Activated naive CD4-positive, alpha-beta T cell treated with anti-CD3 and anti-CD28 coated beads, Interleukin-2, amount 10 ng/mL, durations not matched to agents 7 days and 5 days (primary cell): ENCODE measurements at regions not wholly inside any gene's neighbourhood (a gene's known extent, or its start where the extent isn't known, plus 50 kb on each side); places are given as distances from the start of the nearest gene placed in this dataset.
A peak's percentile ranks its signal among the peaks of the same experiment; 100 is the strongest.
"Not testable (repeated sequence)": the region's sequence is repeated elsewhere in the genome, so short reads cannot be mapped to it uniquely, and the experiment has no call there.

Experiments
- CTCF ChIA-PET: fragments of 350-600 bp; sonication (Branson Sonifier 250); formaldehyde crosslinking; loops from one replicate; lab custom pipeline; 2021; ENCODE audit warnings: antibody characterized with exemption; lab: Charles Lee
- DNase-seq: peaks from one replicate; pipeline ENCODE4 v3.0.0-alpha.2; 2020
- H3K27ac Mint-ChIP-seq: one replicate; pipeline ENCODE4 v1.8.0; 2021; ENCODE audit warnings: mild to moderate bottlenecking, moderate library complexity, mixed read lengths
- H3K27me3 Mint-ChIP-seq: one replicate; pipeline ENCODE4 v1.8.0; 2021; ENCODE audit warnings: mild to moderate bottlenecking, mixed read lengths
- H3K36me3 Mint-ChIP-seq: one replicate; pipeline ENCODE4 v1.8.0; 2021; ENCODE audit warnings: mixed read lengths
- H3K4me1 Mint-ChIP-seq: one replicate; pipeline ENCODE4 v1.8.0; 2021; ENCODE audit warnings: mixed read lengths
- H3K4me3 Mint-ChIP-seq: one replicate; pipeline ENCODE4 v1.8.0; 2021; ENCODE audit warnings: mild to moderate bottlenecking, moderate library complexity, mixed read lengths
- H3K9me3 Mint-ChIP-seq: one replicate; pipeline ENCODE4 v1.8.0; 2021; ENCODE audit warnings: mixed read lengths

GRCh38 chr16:70014915-70015314 is 63.8 kb downstream of the CLEC18A start:
- H3K36me3 Mint-ChIP-seq, H3K4me1 Mint-ChIP-seq, H3K27me3 Mint-ChIP-seq, CTCF ChIA-PET, H3K9me3 Mint-ChIP-seq, H3K27ac Mint-ChIP-seq, H3K4me3 Mint-ChIP-seq, DNase-seq: not testable (repeated sequence)

DNA sequence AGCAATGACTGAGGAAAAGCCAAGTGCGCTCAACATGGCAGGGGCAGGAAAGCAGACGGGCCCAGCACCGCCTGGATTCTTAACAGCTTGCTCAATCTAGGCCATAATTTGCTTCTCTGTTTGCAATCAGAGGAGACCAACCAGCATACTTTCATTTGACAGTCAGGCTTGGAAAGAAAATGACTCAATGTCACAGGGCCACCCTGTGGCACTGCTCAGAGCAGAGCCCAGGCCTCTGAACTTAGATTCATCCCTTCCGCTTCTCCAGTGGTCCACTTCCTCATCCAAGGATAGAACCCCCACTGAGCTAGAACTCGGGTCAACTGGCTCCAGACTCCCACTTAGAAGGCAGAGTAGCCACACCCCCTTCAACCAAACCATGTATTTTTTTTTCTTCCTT is 65.6 kb downstream of the CLEC18A start:
- DNase-seq, H3K4me1 Mint-ChIP-seq, H3K9me3 Mint-ChIP-seq, H3K27ac Mint-ChIP-seq, H3K27me3 Mint-ChIP-seq, H3K4me3 Mint-ChIP-seq, CTCF ChIA-PET: not testable (repeated sequence)
- peaks cover 14% of the 10 kb centered on the region for H3K36me3 Mint-ChIP-seq

DNA sequence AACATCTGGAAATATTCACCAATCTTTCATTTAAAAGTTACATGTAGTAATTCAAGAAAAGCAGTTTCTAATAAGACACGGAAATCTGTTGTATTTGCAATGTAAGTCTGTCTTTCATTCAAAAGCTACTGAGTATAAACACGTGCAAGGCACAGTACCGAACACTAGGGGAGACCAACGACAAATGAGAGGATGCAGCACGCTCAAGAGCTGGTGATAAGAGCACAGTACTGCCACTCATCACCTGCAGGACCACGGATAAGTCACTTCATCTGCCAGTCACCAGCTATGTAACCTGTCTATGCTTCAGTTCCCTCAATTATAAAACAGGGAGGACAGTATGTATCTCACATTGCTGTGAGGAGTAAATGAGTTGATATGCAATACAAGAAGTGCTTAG is 67.1 kb downstream of the CLEC18A start:
- Mint-ChIP-seq H3K4me3 (no peak overlapping the region), H3K9me3 (no peaks in the 10 kb centered on the region), H3K27me3 (no peaks in the 10 kb centered on the region), H3K27ac (no peak overlapping the region), H3K4me1 (no peaks in the 10 kb centered on the region), H3K36me3 (peaks cover 14% of the 10 kb centered on the region)
- peak; percentile 65 for DNase-seq
- CTCF ChIA-PET: no interaction called here

- H3K9me3 Mint-ChIP-seq, CTCF ChIA-PET, H3K4me3 Mint-ChIP-seq, H3K27ac Mint-ChIP-seq, H3K27me3 Mint-ChIP-seq, DNase-seq: not testable (repeated sequence)
- H3K4me1 Mint-ChIP-seq: peaks cover 24% of the 10 kb centered on the region
- peaks cover 22% of the 10 kb centered on the region for H3K36me3 Mint-ChIP-seq
Measured at GRCh38 chr16:70023207-70023606, 72.1 kb downstream of the CLEC18A start.

DNA sequence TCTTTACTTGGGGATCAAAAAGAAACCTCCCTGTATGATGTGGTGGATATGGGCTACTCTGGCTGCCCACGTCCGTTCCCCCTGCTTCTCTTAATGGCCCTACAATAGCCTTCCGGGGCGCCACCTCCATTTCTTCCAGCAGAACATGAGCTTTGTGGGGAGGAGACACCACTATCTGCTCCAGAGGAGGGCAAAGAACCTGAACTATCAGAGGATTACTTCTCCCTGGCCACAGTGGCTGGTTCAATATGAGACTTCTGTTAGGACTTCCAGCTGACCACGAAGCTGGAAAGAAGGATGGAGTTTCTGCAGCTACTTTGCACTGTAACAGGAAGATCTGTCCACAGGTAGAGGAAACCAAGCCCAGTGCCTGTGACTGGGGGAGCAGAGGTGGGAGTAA is 72.8 kb downstream of the CLEC18A start:
- H3K27ac Mint-ChIP-seq: peak overlapping the region; percentile 62
- H3K4me3 Mint-ChIP-seq, H3K27me3 Mint-ChIP-seq, H3K9me3 Mint-ChIP-seq, DNase-seq, CTCF ChIA-PET: not testable (repeated sequence)
- peaks cover 24% of the 10 kb centered on the region for H3K4me1 Mint-ChIP-seq
- H3K36me3 Mint-ChIP-seq: peaks cover 25% of the 10 kb centered on the region

- H3K27ac Mint-ChIP-seq: peak overlapping the region; percentile 94
- H3K4me3 Mint-ChIP-seq, H3K9me3 Mint-ChIP-seq, CTCF ChIA-PET, H3K27me3 Mint-ChIP-seq: not testable (repeated sequence)
- peaks cover 24% of the 10 kb centered on the region for H3K4me1 Mint-ChIP-seq
- H3K36me3 Mint-ChIP-seq: peaks cover 26% of the 10 kb centered on the region
- DNase-seq: peak; percentile 64
Measured at GRCh38 chr16:70026165-70026854, 75.2 kb downstream of the CLEC18A start.

DNA sequence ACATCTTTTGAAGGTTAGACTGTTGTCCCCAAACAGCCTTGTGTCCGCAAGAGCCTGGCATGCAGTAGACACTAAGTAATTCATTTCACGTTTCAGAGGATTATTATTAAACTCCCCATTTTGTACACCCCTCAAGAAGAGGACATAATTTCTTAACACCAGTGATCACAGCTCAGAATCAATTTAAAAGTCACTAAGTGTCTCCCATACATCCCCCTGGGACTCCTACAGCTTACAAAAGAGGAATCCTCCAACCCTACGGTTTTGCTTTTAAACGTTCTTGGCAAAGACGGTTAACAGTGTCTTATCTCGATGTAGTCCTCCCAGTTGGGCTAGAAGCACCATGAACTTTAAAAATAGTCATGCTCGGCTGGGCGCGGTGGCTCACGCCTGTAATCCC is 81.2 kb upstream of the PDPR start:
- H3K4me1 Mint-ChIP-seq, H3K4me3 Mint-ChIP-seq, H3K27me3 Mint-ChIP-seq, H3K9me3 Mint-ChIP-seq, CTCF ChIA-PET, DNase-seq, H3K27ac Mint-ChIP-seq: not testable (repeated sequence)
- peaks cover 19% of the 10 kb centered on the region for H3K36me3 Mint-ChIP-seq

DNA sequence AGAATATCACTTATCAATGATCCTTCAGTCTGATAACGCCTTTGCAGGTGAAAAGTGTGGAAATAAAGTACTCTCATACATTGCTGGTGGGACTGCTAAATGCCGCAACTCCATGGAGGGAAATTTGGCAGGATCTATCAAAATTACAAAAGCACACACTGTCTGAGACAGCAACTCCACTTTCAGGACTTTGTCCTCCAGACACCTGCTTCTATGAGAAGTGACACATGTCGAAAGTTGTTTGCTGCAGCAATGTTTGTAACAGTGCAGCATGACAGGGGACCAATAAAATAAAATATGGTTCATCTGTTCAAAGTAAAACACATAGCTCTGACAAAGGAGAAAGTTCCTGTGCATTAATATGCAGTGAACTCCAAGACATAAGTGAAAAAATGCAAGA is 76.2 kb upstream of the PDPR start:
- H3K4me1 Mint-ChIP-seq, H3K4me3 Mint-ChIP-seq, H3K36me3 Mint-ChIP-seq, H3K9me3 Mint-ChIP-seq, H3K27ac Mint-ChIP-seq, DNase-seq, CTCF ChIA-PET, H3K27me3 Mint-ChIP-seq: not testable (repeated sequence)

- H3K27me3 Mint-ChIP-seq, DNase-seq, CTCF ChIA-PET: not testable (repeated sequence)
Measured at GRCh38 chr16:70040554-70040953, 73.6 kb upstream of the PDPR start.

GRCh38 chr16:70043538-70044067 is 70.5 kb upstream of the PDPR start:
- H3K36me3 Mint-ChIP-seq, H3K4me3 Mint-ChIP-seq, DNase-seq, H3K27ac Mint-ChIP-seq, CTCF ChIA-PET, H3K27me3 Mint-ChIP-seq, H3K4me1 Mint-ChIP-seq, H3K9me3 Mint-ChIP-seq: not testable (repeated sequence)

More at GRCh38 chr16:70040554-70040953, 73.6 kb upstream of the PDPR start:
- H3K36me3 Mint-ChIP-seq, H3K27ac Mint-ChIP-seq, H3K4me1 Mint-ChIP-seq, H3K9me3 Mint-ChIP-seq, H3K4me3 Mint-ChIP-seq: not testable (repeated sequence)

- CTCF ChIA-PET, H3K27me3 Mint-ChIP-seq, H3K4me1 Mint-ChIP-seq, H3K9me3 Mint-ChIP-seq, DNase-seq, H3K36me3 Mint-ChIP-seq, H3K4me3 Mint-ChIP-seq, H3K27ac Mint-ChIP-seq: not testable (repeated sequence)
Measured at GRCh38 chr16:70046560-70046959, 67.6 kb upstream of the PDPR start.

GRCh38 chr16:70048083-70048482 is 66.0 kb upstream of the PDPR start:
- H3K4me1 Mint-ChIP-seq, H3K27ac Mint-ChIP-seq, H3K4me3 Mint-ChIP-seq, H3K36me3 Mint-ChIP-seq, H3K27me3 Mint-ChIP-seq, DNase-seq, CTCF ChIA-PET, H3K9me3 Mint-ChIP-seq: not testable (repeated sequence)

DNA sequence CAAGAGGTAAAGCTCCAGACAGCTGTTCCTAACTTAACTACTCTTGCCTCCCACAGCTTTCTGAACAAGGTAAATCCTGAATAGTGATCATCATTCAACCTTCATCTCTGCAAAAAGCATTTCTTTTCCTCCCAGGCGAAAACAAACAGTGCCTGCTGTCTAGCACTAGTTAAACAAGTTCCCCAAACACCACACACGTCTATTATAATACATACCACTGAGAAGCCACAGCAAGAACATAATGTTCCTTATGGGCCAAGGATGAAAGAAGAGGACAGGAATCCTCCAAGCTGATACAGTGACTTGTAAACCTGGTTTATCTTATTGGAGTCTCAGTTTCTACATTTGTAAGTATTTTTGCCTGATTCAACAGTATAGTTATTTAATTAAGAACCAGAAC is 56.1 kb upstream of the PDPR start:
- CTCF ChIA-PET, H3K27ac Mint-ChIP-seq, H3K4me3 Mint-ChIP-seq, H3K4me1 Mint-ChIP-seq, H3K36me3 Mint-ChIP-seq, DNase-seq, H3K27me3 Mint-ChIP-seq, H3K9me3 Mint-ChIP-seq: not testable (repeated sequence)

DNA sequence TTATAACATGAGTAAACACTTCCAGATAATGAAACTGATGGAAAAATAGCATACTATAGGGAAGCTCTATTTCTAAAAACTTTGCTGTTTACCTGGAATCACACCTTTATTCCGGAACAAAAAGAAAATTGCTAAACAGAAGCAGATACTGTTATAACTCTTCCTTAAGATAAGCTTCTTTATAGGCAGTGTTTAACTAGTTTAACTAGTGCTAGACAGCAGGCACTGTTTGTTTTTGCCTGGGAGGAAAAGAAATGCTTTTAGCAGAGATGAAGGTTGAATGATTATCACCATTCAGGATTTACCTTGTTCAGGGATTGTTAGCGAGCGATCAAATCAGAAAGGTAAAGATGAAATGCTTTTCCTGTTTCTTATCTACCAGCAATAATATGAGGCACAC is 54.7 kb upstream of the PDPR start:
- H3K9me3 Mint-ChIP-seq, H3K27me3 Mint-ChIP-seq, CTCF ChIA-PET, H3K4me1 Mint-ChIP-seq, H3K27ac Mint-ChIP-seq, H3K4me3 Mint-ChIP-seq, H3K36me3 Mint-ChIP-seq, DNase-seq: not testable (repeated sequence)

- H3K27ac Mint-ChIP-seq, H3K4me3 Mint-ChIP-seq, H3K36me3 Mint-ChIP-seq, H3K9me3 Mint-ChIP-seq, H3K27me3 Mint-ChIP-seq, DNase-seq, CTCF ChIA-PET: not testable (repeated sequence)
- H3K4me1 Mint-ChIP-seq: peaks cover 11% of the 10 kb centered on the region
Measured at GRCh38 chr16:70060521-70061027, 53.6 kb upstream of the PDPR start.
